Nephron (organoid): ENCODE measurements at regions not wholly inside any gene's neighbourhood (a gene's known extent, or its start where the extent isn't known, plus 50 kb on each side); places are given as distances from the start of the nearest gene placed in this dataset.

Experiments
- H3K27ac Mint-ChIP-seq, 3 experiments: 2 replicates each; pipeline ENCODE4 v1.8.0; 2020; ENCODE audit warnings: mixed read lengths in 3 of 3, mild to moderate bottlenecking in 2 of 3, moderate library complexity in 1 of 3
- H3K27me3 Mint-ChIP-seq: 2 replicates; pipeline ENCODE4 v1.8.0; 2021; ENCODE audit warnings: low read depth, mild to moderate bottlenecking, moderate library complexity, mixed read lengths
- H3K36me3 Mint-ChIP-seq: 2 replicates; pipeline ENCODE4 v1.8.0; 2020; ENCODE audit warnings: low read depth, mixed read lengths
- H3K4me1 Mint-ChIP-seq: 2 replicates; pipeline ENCODE4 v1.8.0; 2020; ENCODE audit warnings: mixed read lengths
- H3K4me3 Mint-ChIP-seq, 3 experiments: 2 replicates each; pipeline ENCODE4 v1.8.0; 2020; ENCODE audit warnings: mild to moderate bottlenecking in 3 of 3, mixed read lengths in 3 of 3, moderate library complexity in 2 of 3
- H3K9me3 Mint-ChIP-seq: 2 replicates; pipeline ENCODE4 v1.8.0; 2020; ENCODE audit warnings: mixed read lengths
- TF ChIP-seq, protein P1 (sequence below), 3 experiments: fragments of 200-600 bp; sonication (generic); IDR thresholded peaks; one replicate each; pipeline ENCODE4 v1.5.0; 2021; ENCODE audit warnings: antibody characterized with exemption in 3 of 3; ENCODE audit not compliant: unreplicated experiment in 3 of 3

DNA sequence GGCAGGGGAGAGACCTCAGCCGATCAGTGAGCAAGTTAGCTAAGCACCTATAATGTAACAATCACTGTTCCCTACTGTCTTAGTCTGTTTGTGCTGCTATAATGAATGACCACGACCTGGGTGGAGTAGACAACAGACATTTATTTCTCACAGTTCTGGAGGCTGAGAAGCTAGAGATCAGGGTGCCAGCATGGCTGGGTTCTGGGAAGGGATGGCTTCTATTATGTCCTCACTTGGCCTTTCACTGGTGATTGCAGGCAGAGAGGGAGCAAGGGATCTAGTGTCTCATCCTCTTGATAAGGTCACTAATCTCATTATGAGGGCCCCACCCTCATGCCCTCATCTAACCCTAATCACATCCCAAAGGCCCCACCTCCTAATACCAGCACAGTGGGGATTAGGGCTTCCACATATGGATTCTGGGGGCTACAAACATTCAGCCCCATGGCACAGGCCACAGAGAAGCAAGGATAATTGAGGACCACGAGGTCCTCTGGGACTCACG, 162.5 kb downstream of the CD83 start:
- Mint-ChIP-seq H3K4me3 (no peak overlapping the region), H3K9me3 (no peaks in the 10 kb centered on the region), H3K27me3 (peaks cover 13% of the 10 kb centered on the region), H3K4me1 (peaks cover 56% of the 10 kb centered on the region), H3K27ac (no peak overlapping the region), H3K36me3 (no peaks in the 10 kb centered on the region)
- TF ChIP-seq, protein P1, sequence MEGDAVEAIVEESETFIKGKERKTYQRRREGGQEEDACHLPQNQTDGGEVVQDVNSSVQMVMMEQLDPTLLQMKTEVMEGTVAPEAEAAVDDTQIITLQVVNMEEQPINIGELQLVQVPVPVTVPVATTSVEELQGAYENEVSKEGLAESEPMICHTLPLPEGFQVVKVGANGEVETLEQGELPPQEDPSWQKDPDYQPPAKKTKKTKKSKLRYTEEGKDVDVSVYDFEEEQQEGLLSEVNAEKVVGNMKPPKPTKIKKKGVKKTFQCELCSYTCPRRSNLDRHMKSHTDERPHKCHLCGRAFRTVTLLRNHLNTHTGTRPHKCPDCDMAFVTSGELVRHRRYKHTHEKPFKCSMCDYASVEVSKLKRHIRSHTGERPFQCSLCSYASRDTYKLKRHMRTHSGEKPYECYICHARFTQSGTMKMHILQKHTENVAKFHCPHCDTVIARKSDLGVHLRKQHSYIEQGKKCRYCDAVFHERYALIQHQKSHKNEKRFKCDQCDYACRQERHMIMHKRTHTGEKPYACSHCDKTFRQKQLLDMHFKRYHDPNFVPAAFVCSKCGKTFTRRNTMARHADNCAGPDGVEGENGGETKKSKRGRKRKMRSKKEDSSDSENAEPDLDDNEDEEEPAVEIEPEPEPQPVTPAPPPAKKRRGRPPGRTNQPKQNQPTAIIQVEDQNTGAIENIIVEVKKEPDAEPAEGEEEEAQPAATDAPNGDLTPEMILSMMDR (IDR thresholded peaks at IDR 0.05; ENCODE audit: unreplicated experiment in 3 of 3), result no peak

DNA sequence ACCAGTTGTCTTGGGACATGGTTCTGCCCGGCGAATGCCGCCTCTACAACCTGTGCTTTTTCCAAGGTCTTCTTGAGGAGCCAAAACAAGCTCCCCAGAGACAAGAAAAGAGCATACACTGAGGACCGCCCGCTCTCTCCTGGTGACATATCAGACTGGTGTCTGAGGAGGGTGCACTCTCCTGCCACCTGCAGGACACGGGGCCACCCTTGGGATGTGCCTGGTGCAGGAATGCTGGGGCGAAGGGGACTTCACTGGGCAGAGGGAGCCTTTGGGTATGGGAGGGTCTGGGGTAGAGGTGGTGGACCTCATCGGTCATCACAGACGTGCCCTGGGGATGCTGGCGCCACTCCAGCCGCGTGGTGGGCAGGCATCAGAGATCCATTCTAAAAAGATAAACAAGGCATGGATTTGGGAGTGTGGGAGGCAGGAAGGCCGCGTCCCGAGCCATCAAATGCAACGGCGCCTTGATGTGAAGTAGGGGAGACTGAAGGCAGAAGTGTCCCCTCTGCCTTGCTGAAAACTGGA, 163.3 kb downstream of the CD83 start:
- no peaks in the 10 kb centered on the region for H3K36me3 Mint-ChIP-seq
- no peaks in the 10 kb centered on the region for H3K9me3 Mint-ChIP-seq
- TF ChIP-seq, protein P1 (IDR thresholded peaks at IDR 0.05; ENCODE audit: unreplicated experiment in 3 of 3), result no peak
- H3K4me1 Mint-ChIP-seq, result peaks cover 56% of the 10 kb centered on the region
- peaks cover 6% of the 10 kb centered on the region for H3K27me3 Mint-ChIP-seq
- no peak overlapping the region for H3K4me3 Mint-ChIP-seq
- H3K27ac Mint-ChIP-seq, result no peak overlapping the region

DNA sequence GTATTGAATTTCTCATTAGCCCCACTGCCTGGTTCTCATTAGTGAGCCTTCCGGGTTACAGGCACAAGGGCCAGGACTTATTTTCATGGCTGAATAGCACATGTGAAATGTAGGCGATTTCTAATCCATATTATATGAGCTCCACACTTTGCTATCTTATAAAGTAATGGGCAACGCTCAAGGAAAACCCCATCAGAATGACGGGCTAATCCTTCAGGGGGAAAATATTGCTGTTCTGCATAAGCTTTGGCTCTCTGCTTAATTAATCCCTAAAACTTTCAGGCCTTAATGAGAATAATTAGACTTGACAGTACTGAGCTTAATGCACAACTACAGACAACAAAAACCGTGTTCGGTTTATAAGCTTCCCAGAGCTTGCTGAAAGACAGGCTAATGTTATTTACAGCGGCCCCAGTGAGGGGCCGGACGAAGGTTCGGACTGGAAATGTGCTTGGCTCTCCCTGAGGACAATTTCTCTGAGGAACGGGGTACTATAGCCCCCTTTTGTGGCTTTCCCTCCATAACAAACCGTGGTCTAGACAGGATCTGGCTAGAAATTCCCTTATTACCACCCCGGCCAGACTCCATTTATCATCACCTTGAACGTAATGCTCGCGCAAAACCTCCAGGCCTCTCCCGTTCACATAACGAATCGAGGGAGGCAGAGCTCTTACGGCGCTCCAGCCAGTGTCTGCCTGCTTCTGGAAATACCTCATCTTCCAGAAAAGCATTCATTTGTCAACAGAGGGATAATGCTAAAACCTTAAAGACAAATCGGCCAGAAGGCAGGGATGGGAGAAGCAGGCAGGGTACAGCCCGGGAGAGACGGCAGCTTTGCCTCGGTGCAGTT, 164.5 kb downstream of the CD83 start:
- Mint-ChIP-seq H3K4me1 (peaks cover 57% of the 10 kb centered on the region), H3K36me3 (no peaks in the 10 kb centered on the region), H3K27ac (peak overlapping the region; percentile 77 to 81 (median 78)), H3K9me3 (no peaks in the 10 kb centered on the region), H3K27me3 (no peaks in the 10 kb centered on the region), H3K4me3 (peak overlapping the region; percentile 14 to 66 (median 55))
- TF ChIP-seq, protein P1 (IDR thresholded peaks at IDR 0.05; ENCODE audit: unreplicated experiment in 3 of 3), result no peak

DNA sequence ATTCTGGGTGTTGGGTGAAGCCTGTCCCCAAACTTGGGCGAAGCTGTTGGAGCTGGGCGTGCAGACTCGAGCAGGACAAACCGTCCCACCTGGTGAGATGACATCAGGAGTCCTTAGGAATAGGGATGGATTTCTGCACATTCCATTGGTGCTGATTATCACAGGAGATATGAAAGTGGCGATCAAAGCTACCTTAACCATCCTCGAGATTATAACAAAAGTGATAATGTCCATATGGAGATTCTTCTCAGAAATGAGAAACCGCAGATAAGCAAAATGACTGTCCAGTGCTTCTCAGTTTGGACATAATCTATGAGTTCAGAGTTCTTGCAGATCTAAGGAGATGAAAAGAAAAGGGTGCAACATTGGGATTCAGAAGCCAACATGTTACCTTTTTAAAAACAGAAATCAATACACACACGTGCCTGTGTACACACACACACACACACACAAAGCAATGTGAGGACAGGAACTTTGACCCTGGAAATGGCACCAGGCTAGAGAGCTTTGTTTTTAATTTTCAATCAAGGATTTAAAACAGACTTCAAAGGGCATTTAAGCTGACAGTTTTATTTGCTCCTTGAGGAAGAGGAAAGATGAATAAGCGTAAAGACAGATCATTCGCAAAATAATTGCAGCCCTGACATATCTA, 165.4 kb downstream of the CD83 start:
- H3K4me3 Mint-ChIP-seq, result no peak overlapping the region
- peak overlapping the region in 2 of 3 experiments; percentile 70 to 81 for H3K27ac Mint-ChIP-seq
- H3K9me3 Mint-ChIP-seq, result no peaks in the 10 kb centered on the region
- H3K36me3 Mint-ChIP-seq, result no peaks in the 10 kb centered on the region
- H3K4me1 Mint-ChIP-seq, result peaks cover 50% of the 10 kb centered on the region
- no peaks in the 10 kb centered on the region for H3K27me3 Mint-ChIP-seq
- TF ChIP-seq, protein P1 (IDR thresholded peaks at IDR 0.05; ENCODE audit: unreplicated experiment in 3 of 3), result no peak

DNA sequence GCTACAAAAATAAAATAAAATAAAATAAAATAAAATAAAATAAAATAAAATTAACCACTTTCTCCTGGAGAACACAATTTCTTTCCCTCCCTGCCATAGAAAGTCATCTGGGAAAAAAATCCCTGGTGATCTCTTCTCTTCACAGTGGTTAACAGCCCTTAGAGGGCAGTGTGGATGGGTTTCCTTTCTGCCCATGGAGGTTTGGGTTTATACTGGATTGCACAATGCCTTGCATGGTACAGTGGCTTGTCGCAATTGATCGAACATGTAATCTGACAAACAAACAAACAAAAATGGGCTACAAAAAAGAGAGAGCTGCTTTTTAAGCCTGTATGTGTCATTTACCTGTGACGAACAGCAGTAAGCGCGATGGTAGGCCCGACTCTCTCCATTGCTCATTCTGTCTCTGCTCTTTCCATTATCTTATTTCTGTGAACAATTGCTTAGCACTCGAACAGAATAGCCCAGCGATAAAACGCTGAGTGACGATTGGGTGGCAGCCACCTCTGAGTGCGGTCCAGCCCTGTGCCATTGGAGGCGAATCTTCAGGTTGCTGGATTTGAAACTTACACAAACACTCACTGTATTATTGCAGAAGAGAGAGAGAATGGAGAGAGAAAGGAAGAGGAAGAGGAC, 166.1 kb downstream of the CD83 start:
- Mint-ChIP-seq H3K9me3 (no peaks in the 10 kb centered on the region), H3K27me3 (no peaks in the 10 kb centered on the region), H3K4me1 (peaks cover 50% of the 10 kb centered on the region), H3K36me3 (no peaks in the 10 kb centered on the region), H3K27ac (peak overlapping the region; percentile 30 to 69 (median 56)), H3K4me3 (no peak overlapping the region)
- TF ChIP-seq, protein P1 (IDR thresholded peaks at IDR 0.05; ENCODE audit: unreplicated experiment in 3 of 3), result peak in 2 of 3 experiments; percentile 11 to 35
